ENCODE measurements at regions not wholly inside any gene's neighbourhood (a gene's known extent, or its start where the extent isn't known, plus 50 kb on each side); places are given as distances from the start of the nearest gene placed in this dataset.

DNA sequence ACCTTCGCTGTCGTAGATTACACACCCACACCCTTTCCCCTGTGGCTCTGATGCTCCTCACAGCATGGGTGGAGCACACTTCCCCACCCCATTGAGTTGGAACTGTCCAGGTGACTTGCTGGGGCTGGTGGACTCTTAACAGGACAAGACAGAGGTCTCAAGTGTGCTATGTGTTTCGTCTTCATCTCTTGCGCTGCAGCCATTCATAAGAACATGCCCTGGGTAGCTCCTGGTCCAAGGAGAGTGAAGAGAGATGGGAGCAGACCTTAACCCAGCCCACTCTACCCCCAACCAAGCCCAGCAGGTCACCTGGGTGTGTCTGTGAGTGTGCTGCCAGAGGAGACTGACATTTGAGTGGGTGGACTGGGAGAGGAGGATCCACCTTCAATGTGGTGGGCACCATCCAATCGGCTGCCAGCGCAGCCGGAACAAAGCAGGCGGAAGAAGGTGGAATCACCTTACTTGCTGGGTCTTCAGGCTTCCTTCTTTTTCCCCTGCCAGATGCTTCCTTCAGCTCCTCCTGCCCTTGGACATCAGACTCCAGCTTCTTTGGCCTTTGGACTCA lies 112.4 kb downstream of the HTR5A start:
- DNase-seq, result no peak

DNA sequence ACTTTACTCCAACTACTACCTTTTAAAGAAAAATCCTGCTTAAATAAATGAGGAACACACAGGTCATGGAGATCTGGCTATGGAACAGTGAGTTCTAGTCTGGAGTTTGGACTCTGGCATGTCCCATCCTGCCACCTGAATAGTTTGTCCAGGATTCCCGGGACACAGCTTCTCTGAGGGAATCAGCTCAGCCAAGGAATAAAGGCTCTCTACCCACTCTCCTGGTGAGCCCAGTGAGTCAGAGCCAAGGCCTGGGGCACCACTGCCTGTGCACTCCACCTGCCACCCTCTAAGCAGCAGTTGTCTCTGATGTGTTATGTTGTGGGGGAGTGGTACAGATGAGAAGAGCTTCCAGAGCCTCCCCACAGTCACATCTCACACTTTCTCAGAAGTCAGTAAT lies 113.5 kb downstream of the HTR5A start:
- no peak for DNase-seq

DNA sequence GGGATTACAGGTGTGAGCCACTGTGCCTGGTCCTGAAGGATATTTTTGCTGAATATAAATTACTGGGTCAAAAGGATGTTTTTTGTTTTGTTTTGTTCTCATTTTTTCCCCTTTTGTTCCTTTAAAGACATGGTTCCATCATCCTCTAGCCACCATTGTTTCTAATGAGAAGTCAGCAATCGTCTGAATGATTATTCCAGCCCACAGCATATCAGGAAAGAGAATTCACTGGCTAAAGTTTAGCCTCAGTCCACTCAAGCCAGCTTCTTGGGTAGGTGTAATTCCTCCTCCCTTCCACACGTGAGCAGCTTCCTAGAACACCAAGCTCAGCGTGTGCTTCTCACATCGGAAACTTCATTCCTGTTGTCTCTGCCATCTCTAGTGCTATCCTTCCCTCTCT lies 112.8 kb upstream of the INSIG1 start:
- no peak for DNase-seq

DNA sequence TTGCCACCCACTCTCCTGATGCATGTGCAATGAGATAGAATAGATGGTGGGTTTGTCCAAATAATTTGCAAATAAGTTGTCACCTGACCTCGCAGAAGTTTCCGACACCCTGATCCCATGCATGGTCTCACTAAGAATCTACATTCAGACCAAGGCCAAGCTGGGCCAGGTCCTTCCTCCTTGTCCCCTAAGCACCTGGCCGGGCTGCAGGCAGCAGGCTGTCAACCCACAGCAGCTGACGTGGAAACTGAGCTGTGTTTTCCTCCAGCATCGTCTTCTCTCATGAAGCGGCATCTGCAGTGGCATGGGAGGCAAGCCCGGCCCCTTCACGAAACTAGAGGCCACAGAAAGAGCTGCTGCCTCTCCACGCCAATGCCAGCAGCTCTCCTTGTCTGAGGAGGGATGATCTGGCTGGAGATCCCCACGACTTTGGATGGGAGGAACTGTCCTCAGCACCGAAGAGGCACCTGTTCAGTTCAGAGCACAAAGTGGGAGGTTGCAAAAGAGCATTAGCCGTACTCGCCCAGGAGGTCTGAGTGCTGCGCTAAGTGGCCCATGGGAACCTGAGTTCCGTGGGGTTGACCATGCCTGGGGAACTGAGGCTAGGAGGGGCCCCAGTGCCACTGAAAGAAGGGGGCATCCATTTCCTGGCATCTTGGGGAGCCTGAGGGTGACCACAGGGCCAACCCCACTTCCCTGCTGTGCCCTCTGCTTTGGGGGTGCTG lies 110.5 kb upstream of the INSIG1 start:
- DNase-seq, result no peak

DNA sequence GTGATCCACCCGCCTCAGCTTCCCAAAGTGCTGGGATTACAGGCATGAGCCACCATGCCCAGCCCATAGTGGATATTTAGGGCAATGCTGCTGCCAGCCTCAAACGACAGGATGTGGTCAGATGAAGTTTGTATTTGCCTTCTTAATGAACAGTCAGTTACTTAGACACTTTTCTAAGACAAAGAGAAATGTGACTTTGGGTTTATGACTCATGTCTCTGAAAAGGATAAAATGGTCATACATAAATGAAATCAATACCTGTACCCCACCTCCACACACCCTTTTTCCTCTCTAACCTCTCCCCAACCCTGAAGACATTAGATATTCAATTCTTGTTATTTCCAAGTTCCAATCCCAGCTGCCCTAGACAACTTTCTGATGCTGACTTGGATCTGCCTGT lies 109.3 kb upstream of the INSIG1 start:
- no peak for DNase-seq

DNA sequence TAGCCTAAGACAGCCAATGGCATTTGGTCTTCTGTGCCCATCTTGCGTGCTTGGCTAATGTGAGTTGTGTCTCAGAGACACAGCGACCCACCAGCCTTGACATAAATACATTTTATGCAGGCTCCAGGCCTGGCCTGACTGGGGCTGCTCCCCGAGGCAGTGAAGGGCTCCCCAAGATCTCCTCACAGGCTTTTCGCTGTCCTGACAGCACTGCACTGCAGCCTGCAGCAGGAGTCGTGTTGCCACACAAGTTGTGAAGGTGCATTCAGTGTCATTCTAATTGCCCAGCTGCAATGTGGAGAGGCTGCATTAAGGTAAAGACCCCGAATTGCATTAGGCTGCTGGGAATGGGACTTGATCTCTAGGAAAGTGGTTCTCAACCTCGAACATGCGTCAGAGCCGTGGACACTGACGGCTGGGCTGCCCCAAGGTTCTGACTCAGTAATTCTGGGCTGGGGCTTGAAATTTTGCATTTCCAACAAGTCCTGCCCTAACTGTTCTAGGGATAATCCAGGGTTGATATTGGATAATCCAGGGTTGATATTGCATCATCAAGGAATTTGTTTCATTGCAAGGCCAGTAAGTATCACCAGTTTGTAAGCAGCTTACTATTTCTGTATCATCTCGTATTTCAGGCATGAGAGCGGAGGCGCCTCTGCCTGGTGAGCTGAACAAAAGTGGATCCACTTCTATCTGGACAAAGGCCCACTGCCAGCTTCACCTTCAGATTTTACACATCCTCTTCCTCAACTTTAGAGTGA lies 108.7 kb upstream of the INSIG1 start:
- no peak for DNase-seq

DNA sequence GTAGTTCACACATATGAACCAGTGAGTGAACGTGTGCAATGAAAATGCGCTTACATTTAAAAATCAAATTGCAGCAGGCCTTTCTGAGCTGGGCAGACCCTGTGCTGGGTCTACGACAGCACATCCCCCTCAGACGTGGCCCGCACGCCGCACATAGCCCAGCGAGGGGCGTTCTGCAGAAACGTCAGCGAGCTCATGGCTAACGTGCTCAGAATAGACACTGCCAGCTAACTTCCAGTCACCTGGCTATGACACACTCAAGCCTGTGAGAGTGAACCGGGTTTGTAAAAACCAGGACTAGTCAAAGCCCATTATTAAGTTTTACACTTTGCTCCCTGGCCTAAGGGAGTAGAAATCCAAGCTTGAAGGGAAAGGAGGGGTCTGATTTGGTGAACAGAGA lies 108.1 kb upstream of the INSIG1 start:
- no peak for DNase-seq

DNA sequence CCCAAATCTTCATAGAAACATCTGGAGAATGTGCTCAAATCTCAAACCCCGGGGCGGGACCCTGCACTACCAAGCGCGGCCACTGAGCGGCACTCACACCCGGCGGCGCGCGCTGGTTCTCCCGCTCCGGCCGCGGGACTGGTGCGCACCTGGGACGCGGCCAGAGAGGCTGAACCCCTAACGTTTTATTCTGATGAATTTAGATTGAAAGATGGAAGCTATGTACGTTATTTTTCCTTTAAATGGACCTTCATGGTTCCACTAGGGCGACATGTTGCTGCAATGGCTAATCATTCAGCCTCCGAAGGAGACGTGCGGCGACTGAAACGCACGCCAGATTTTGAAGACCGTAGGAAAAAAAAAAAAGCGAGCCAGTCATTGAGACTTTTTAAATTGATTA lies 107.0 kb upstream of the INSIG1 start:
- DNase-seq, result no peak

DNA sequence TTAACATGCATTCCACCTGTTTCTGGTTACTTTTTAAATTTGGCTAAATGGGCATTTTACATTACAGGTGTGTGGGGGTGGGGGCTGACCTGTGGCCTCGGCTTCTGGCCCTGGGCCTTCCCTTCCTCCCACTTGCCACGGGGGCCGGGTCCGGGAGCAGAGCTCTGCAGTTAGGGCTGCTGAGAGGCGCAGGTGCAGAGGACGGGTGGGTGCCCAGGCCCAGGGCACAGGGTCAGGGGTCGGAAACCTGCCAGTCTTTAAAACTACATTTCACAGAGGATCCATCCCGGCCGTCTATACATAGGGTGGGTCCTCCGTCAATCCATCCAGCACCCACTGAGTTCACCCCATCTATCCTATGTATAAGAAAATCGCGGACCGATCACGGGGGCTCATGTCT lies 106.5 kb upstream of the INSIG1 start:
- no peak for DNase-seq

DNA sequence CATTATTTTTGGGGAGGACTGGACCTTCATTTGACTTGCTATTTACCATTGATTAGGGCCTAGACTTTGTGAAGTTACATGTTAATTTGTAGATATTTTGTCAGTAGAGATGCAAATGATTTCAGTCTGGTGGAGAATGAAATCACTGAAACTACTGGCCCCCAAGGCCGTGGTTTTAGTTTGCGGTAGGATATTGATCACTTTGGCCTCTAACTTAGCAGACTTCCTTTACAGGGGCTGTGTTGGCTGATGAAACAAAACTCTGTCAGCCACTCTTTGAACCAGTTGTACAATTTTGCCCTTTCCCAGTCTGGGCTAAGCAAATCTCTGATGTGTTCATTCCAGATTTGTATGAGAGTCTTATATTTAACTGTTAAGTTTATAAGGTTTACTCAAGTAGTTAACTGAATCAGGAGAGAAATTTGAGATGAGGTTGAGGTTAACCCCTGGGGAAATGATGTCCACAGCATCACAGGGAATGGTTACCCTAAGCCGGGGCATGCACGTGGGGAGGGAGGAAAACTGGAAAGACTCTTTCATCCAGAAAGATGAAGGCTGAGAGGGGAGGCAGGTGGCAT lies 105.7 kb upstream of the INSIG1 start:
- no peak for DNase-seq

DNA sequence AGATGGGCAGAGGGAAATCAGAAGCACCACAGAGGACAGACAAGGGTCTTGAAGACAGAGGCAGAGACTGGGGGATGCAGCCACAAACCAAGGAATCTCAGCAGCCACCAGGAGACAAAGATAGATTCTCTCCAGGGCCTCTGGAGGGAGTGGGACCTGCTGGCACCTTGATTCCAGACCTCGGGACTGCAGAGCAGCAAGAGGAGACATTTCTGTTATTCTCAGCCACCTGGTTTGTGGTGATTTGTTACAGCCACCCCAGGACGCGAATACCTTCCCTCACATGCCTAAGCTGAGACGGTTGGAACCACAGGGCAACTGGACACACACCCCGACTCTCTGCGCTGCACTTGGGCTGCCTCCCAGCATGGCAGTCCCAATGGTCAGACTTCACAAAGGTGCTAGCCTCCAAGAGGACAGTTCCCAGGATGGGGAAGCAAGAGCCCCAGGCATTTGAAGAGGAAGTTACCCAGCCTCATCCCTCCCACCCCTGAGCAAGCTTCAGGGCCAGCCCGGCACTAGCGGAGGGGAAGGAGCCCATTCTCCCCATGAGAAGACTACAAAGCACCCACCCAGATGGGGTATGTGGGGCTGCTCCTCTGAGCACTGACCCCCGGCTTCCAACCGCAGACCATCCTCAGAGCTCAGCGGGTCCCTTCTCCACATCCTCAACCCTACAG lies 104.6 kb upstream of the INSIG1 start:
- no peak for DNase-seq

DNA sequence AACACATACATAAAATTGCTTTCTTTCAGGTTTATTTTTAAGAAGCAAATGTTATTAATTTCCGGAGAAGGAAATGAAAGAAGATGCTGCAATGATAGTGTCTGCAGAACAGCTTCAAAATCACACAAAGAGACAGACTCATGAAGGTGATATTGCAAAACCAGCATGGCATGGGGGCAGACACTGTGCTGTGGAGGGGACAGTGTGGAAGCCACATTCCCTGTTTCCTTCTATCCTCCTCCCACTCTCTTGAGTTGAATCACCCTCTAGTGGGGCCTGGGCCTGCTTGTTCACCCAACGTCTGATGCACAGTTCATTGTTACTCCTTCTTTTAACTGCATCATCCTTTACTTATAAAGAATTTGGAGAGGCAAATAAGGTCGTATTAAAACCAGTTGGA lies 104.0 kb upstream of the INSIG1 start:
- no peak for DNase-seq

DNA sequence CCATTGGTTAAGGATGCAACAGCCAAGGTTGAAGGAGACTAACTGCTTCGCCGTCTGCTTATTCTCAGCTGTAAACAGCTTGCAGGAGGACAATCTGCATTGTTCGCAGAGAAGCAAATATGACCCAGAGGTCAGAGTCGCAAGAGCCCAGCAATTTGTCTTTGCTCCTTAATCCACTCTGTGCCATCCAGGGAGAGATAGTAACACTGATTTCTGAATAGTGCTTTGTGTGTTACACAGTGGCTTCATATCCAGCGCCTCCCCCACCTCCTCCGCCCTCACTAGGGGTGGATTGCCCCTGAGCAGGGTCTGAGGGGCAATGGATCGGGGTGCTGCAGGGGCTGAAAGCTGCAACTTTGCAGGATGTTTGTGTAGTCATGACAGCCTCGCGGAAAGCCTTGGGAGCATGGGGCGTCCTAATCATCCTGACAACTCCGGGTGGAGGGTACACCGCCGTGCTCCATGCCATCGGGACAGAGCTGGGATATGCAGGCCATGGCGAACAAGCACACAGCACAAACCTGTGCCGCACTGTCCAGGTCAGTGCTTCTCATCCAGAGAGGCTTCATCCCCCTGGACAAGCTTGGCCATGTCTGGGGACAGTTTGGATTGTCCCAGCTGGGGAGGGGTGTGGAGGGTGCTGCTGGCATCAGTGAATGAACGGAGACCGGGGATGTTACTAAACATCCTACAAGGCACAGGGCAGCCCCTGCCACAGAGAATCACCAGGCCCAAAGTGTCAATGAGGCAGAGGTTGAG lies 103.1 kb upstream of the INSIG1 start:
- DNase-seq, result no peak

DNA sequence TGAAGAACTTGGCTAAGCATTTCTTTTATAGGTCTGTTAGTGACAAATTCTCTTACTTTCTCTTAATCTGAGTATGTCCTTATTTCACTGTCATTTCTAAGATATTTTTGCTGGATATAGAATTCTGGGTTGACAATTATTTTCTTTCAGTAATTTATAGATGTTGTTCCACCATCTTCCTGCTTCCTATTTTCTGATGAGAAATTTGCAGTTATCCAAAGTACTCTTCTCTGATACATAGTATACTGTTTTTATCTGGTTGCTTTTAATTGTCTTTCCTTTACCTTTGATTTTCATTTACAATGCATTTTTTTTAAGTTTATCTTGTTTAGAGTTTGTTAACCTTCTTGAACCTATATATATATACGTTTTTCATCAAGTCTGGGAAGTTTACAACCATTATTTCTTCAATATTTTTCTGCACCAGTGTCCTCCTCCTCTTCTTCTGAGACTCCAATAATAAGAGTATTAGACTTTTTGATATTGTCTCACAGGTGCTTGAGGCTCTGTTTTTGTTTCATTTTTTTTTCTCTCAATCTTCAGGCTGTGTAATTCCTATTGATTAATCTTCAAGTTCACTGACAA lies 101.6 kb upstream of the INSIG1 start:
- no peak for DNase-seq

DNA sequence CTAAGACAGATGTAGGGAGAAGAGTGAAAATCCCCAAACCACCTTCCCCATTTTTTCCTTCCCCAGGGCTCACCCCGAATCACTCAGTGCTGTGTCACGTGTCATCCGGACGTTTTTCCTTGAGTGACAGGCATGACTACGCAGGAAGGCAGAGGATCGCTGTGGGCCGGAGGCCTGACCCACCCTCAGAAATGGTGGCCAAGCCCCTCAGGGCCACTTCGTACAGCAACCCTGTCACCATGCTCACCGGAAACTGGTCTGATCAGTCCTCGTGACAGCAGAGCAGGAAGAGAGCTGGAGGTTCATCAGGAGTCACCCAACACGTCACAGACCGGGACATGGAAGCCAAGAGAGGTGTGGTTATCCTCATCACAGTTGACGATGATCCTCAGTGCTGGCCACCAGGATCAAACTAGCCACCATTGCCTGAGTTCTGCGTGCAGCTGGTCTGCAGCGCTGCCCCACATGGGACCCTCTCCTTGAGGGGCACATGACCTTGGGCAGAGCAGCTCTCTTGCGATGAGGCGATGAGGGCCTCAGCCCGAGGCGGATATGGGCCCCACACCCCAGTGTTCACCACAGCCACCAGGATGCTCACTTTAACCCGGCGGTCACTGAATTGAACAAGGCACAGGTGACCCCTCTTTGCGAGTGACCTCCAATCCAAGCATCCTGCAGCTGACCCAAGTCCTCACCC lies 99.3 kb upstream of the INSIG1 start:
- DNase-seq, result no peak

DNA sequence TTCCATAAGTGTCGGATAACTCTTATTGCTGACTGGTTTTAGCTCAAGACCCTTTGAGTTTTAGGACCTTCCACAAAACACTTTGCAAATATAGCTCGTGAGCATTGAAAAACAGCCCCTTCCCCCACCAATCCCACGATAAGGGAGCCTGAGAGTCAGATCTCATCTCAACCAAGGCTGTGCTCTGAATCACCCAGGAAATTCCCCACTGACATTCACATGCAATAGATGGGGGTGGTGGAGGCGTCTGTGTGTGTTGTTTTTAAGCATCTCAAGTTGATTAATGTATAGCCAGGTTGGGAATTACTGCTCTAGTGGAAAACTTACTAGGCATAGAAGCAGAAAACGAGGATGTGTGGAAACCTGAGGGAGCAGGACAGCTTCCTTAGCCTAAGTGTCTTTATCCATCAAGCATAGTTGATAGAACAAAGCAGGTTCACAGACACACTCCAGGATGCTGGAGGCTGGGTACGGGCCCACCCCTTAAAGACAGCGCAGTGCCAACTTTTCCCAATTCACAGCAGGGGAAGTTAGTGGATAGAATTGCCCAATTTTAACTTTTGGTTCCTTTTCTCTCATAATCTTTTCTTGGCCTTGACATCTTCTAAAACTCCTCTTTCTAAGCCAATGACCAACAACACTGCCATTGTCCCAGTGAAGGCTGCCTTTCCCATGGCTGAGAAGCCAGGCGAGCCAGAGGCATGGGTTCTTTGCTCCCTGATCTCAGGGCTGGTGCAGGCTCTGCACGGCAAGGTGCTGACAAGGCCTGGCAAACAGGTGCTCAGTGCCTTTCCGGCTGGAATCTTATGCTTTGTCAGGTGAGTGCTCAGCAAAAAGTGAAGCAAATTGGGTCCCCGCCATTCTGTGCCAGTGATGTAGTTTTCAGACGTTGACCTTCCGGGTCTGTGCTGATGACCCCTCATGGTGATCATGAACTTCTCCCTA lies 98.5 kb upstream of the INSIG1 start:
- DNase-seq, result no peak

DNA sequence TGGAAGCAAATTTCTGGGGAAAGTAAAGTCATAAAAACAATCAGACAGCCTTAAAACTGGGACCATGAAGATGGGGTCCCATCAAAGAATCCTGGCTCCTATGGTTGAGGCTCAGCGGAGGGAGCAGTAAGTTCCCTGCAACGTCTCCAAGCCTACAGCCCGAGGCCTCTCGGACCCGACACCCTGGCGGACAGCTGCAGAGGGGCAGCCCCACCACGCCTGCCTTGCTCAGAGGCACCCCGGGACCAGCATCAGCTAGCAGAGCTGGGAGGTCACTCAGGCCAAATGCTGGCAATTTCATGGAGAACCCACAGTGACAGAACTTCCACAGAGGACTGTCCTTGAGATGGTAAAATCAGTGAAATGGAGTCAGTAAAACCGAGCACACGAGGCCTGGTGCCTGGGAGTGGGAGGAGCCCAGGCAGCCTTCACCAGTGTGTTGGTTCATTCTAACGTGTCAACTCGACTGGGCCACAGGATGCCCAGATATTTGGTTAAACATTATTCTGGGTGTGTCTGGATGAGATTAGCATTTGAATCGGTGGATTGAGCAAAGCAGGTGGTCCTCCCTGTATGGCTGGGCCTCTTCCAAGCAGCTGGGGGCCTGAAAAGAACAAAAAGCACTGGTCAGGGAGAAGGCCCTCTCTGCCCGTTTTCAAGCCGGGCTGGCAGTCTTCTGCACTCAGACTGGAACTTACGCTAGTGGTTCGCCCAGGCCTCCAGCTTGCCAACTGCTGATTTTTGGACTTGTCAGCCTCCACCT lies 96.2 kb upstream of the INSIG1 start:
- DNase-seq, result no peak

DNA sequence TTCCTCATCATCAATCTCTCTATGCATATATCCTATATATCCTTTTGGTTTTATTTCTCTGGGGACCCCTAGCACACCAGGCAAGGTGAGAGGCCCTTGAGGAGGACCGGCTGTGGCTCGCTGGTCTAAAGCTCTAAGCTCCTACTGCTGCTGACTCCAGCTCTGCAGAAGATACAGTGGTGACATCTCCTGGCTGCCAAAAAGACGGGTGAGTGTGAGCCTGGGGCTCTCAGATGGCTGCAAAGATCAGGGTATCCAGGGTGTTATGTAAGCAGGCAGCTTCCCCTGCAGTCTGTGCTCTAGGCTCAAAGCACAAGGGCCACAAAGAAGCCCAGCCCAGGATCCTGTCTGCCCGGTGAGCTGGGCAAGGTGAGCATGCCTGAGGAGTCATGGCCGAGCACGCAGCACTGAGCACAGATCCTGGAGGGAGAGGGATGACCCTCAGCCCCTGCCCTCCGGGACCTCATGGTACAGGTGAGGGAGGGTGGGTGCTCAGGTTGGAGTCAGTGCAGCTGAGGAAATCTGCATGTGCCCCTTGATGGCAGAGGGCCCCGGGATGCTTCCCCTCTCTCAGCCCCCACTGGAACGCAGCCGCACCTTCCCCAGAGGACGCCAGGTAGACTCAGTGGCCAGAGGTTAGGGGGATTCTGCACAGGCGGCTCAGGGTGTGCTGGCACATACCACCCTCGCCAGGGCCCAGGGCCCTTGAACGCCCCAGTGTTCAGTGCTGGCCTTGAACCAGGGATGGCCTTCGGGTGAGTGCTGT lies 95.4 kb upstream of the INSIG1 start:
- no peak for DNase-seq

Measured in NCI-H2029 treated with DMSO at 0.1 percent for 48 hours (cell line).